ENCODE measurements at regions not wholly inside any gene's neighbourhood (a gene's known extent, or its start where the extent isn't known, plus 50 kb on each side); places are given as distances from the start of the nearest gene placed in this dataset.

DNA sequence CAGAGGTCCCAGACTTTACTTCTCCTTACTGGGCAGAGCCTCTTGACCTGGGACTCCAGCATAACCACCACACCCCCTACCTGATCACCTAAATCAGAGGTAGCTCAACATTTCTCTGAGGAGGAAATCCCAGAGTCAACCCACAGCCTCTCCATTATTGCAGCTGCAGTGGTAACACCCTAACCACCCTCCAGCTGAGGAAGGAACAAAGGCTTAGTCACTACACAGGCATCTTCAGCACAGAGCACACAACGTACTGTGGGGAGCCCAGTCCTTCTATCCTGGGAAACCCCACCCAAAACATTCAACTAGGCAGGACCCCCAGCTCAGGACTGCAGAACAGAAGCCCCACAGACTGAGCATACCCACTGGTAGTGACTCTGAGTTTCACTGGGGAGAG, 824.7 kb upstream of the SLITRK5 start:
- H3K4me3 Mint-ChIP-seq = no peak overlapping the region
- H3K4me1 Mint-ChIP-seq = no peaks in the 10 kb centered on the region
- H3K36me3 Mint-ChIP-seq = no peaks in the 10 kb centered on the region
- CTCF ChIA-PET = no interaction called here
- H3K27ac Mint-ChIP-seq = no peak overlapping the region
- H3K9me3 Mint-ChIP-seq = peaks cover 3% of the 10 kb centered on the region
- no peaks in the 10 kb centered on the region for H3K27me3 Mint-ChIP-seq
- DNase-seq = no peak

DNA sequence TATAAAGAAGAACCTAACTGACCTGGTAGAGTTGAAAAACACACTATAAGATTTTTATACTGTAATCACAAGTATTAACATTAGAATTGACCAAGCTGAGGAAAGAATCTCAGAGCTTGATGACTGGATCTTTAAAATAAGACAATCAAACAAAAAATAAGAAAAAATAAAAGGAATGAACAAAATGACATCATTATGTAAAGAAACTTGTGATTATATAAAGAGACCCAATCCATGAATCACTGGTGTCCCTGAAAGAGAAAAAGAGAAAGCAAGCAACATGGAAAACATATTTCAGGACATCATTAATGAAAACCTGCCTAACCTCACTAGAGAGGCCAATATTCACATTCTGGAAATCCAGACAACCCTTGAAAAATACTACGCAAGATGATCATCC, 822.5 kb upstream of the SLITRK5 start:
- no peaks in the 10 kb centered on the region for H3K27me3 Mint-ChIP-seq
- no peak overlapping the region for H3K27ac Mint-ChIP-seq
- H3K4me3 Mint-ChIP-seq = no peak overlapping the region
- H3K4me1 Mint-ChIP-seq = no peaks in the 10 kb centered on the region
- CTCF ChIA-PET = no interaction called here
- peaks cover 3% of the 10 kb centered on the region for H3K9me3 Mint-ChIP-seq
- no peaks in the 10 kb centered on the region for H3K36me3 Mint-ChIP-seq
- no peak for DNase-seq

DNA sequence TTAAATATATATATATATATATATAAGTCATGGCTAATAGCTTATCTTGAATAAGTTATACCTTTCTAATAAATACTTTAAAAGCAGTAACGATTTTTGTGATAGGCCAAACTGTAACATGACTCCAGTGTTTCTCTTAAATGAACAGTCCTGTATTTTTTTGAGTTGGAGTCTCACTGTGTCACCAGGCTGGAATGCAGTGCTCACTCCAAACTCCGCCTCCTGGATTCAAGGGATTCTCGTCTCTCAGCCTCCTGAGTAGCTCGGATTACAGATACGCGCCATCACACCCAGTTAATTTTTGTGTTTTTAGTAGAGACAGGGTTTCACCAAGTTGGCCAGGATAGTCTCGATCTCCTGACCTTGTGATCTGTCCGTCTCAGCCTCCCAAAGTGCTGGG, 814.2 kb upstream of the SLITRK5 start:
- no peak for DNase-seq
- no peak overlapping the region for H3K27ac Mint-ChIP-seq
- H3K27me3 Mint-ChIP-seq = no peaks in the 10 kb centered on the region
- CTCF ChIA-PET = no interaction called here
- no peaks in the 10 kb centered on the region for H3K36me3 Mint-ChIP-seq
- H3K9me3 Mint-ChIP-seq = no peaks in the 10 kb centered on the region
- H3K4me3 Mint-ChIP-seq = no peak overlapping the region
- H3K4me1 Mint-ChIP-seq = no peaks in the 10 kb centered on the region

DNA sequence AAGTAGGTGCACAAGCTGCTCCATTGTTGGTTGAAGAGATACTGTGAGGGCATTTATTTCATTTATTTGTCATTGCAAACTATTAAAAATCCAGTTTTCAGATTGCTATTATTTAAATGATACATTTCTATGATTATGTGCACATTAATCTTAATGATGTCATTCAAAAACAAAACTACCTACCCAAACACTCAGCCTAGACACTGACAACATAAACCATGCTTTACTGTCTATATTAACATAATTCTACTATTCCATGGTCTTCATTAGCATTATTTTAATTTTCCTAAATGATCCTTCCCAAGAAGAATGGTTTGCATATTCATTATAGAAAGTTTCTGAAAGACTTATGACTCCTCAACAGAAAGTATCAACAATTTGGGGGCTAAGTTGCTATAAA, 813.0 kb upstream of the SLITRK5 start:
- H3K27ac Mint-ChIP-seq = no peak overlapping the region
- no peak overlapping the region for H3K4me3 Mint-ChIP-seq
- no peaks in the 10 kb centered on the region for H3K36me3 Mint-ChIP-seq
- DNase-seq = no peak
- peaks cover 1% of the 10 kb centered on the region for H3K9me3 Mint-ChIP-seq
- CTCF ChIA-PET = no interaction called here
- no peaks in the 10 kb centered on the region for H3K4me1 Mint-ChIP-seq
- no peaks in the 10 kb centered on the region for H3K27me3 Mint-ChIP-seq

DNA sequence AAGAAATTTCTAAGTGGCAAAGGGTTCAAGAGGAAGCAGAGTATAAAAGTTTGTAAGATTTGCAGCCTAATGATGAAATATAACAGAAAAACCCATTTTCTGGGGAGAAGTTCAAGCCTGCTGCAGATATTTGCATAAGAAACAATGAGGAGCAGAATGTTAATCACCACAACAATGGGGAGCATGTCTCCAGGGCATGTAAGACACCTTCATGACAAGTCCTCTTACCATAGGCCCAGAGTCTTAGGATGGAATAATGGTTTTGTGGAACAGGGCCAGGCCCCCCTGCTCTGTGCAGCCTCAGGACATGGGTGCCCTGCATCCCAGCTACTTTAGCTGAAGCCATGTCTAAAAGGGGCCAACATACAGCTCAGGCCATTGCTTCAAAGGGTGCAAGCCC, 809.0 kb upstream of the SLITRK5 start:
- no peak overlapping the region for H3K4me3 Mint-ChIP-seq
- DNase-seq = no peak
- CTCF ChIA-PET = no interaction called here
- no peaks in the 10 kb centered on the region for H3K4me1 Mint-ChIP-seq
- no peaks in the 10 kb centered on the region for H3K27me3 Mint-ChIP-seq
- H3K9me3 Mint-ChIP-seq = peaks cover 4% of the 10 kb centered on the region
- no peaks in the 10 kb centered on the region for H3K36me3 Mint-ChIP-seq
- H3K27ac Mint-ChIP-seq = no peak overlapping the region

DNA sequence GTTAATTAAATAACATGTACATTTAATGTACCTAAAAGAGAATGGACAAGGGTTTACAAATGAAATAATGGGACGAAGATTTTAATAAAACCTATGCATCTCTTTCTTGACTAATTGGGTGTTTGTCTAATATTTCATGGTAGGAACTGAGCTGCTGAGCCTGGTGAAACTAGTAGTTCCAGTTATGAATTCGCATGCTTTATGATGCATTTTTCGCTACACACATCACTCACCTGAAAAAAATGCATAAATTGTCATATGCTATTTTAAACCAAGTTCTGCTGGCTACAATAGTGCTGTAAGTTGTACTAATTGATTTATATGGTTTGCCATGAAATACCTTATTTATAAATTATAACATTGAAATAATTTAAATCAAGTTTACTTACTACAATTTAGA, 806.8 kb upstream of the SLITRK5 start:
- peaks cover 4% of the 10 kb centered on the region for H3K9me3 Mint-ChIP-seq
- CTCF ChIA-PET = no interaction called here
- H3K36me3 Mint-ChIP-seq = no peaks in the 10 kb centered on the region
- H3K4me1 Mint-ChIP-seq = no peaks in the 10 kb centered on the region
- no peak overlapping the region for H3K4me3 Mint-ChIP-seq
- no peak overlapping the region for H3K27ac Mint-ChIP-seq
- DNase-seq = no peak
- no peaks in the 10 kb centered on the region for H3K27me3 Mint-ChIP-seq

DNA sequence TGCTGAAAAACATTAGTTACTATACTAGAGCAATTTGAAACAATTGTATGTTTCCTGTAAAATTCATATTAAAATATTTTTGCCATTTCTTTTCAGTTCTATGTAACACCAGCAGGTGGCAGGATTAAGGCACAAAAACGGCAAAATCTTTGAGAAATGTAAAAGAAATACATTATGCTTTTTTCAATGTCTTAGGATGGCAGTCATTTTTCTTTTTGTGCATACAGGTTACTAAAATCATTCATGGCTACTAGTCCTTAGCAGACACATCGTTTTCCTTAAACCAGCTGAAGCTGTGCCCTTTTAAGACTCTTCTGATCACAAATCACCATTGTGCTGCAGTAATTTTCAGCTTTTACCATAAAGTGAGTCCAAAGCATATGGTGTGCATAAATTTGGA, 800.7 kb upstream of the SLITRK5 start:
- no peaks in the 10 kb centered on the region for H3K27me3 Mint-ChIP-seq
- CTCF ChIA-PET = interaction anchor here (0.7 to 1.2 kb wide), 3 partner anchors 10 to 404 kb away, joined by 3 to 5 read pairs (median 3); no protein-coding TSS in a partner anchor

DNA sequence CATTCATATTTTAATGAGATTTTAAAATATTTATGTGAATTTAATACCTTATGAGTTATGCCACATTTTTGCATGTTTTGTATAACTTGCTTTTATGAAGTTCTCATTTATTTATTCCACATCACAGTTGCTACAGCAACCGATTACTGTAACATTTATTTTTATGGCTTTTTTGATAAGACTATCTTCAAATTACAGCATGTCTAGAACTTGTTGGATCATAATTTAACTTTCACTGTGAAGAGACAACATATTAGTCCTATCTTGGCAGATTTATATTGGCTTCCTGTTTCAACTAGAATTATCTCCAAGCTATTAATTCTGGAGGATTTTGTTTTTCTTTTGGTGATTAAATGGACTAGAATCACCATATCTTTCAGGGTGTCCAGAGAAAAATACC, 793.7 kb upstream of the SLITRK5 start:
- no peak for DNase-seq
- Mint-ChIP-seq H3K9me3 (no peaks in the 10 kb centered on the region), H3K27me3 (no peaks in the 10 kb centered on the region), H3K4me1 (no peaks in the 10 kb centered on the region), H3K27ac (no peak overlapping the region), H3K36me3 (no peaks in the 10 kb centered on the region), H3K4me3 (no peak overlapping the region)
- CTCF ChIA-PET = interaction anchor here (0.6 kb wide), 1 partner anchor 927 kb away, joined by 3 read pairs; no protein-coding TSS in a partner anchor

More for the DNA sequence above, 800.7 kb upstream of the SLITRK5 start:
- Mint-ChIP-seq H3K4me3 (no peak overlapping the region), H3K9me3 (no peaks in the 10 kb centered on the region), H3K27ac (no peak overlapping the region), H3K36me3 (no peaks in the 10 kb centered on the region), H3K4me1 (no peaks in the 10 kb centered on the region)
- DNase-seq = no peak

DNA sequence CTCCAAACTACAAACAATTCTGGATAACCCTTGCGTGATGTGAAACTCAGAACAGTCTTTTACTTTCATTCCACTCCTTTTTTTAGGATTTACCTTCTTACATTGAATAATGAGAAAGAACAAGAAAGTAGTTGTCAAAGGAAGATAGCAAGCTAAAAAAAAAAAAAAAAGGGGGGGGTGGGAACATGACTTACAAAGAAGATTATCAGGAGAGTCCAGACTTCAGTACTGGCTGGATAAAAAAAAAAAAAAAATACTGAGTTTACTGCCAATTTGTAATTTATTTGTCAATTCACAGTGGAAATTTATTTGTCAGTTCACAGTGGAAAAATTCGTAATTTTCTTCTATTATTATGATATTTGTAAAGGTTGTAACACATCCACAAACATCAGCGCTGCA, 792.4 kb upstream of the SLITRK5 start:
- CTCF ChIA-PET = no interaction called here
- Mint-ChIP-seq H3K4me1 (no peaks in the 10 kb centered on the region), H3K4me3 (no peak overlapping the region)

DNA sequence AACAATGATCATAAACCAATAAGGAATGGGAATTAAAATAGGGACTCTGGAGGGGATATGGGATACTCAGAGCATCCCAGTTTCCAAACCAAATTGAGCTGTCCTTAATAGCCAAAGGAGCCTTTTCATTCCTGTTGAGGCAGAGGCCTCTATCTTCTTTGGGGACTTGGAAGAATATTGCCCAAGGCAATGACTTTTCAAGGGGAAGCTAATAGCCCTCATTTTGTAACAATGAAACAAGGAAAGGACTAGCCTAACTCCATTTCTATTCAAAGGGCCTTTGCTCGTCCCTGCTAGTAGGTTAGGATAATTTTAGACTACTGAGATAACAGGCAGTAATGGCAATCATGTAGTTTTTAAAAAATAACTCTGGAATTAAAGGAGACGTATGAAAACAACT, 789.8 kb upstream of the SLITRK5 start:
- H3K4me1 Mint-ChIP-seq = no peaks in the 10 kb centered on the region
- CTCF ChIA-PET = interaction anchor here (1.1 kb wide), 1 partner anchor 11 kb away, joined by 3 read pairs; no protein-coding TSS in a partner anchor

More for the DNA sequence above, 792.4 kb upstream of the SLITRK5 start:
- H3K27ac Mint-ChIP-seq = no peak overlapping the region
- H3K36me3 Mint-ChIP-seq = no peaks in the 10 kb centered on the region
- no peaks in the 10 kb centered on the region for H3K27me3 Mint-ChIP-seq
- DNase-seq = no peak
- no peaks in the 10 kb centered on the region for H3K9me3 Mint-ChIP-seq

DNA sequence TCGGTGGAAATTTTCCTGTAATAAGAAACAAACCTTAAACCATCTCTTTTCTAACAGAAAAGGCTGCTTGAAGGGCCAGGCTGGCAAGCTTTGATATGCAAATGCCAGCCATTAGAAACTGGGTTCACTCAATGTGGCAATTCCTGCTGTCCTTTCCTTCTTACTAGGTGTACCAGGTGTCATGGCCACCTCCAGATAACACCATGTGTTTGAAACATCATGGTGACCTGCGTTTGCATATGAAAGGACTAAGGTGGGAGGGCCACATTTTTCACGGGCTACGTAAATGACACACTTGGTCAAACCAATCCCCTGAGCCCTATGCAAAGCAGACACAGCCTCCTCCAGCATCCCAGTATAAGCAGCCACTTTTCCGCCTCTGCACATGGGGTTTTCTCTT, 789.1 kb upstream of the SLITRK5 start:
- no peak for DNase-seq
- H3K27ac Mint-ChIP-seq = no peak overlapping the region
- no peaks in the 10 kb centered on the region for H3K4me1 Mint-ChIP-seq
- no peaks in the 10 kb centered on the region for H3K9me3 Mint-ChIP-seq
- CTCF ChIA-PET = no interaction called here
- no peaks in the 10 kb centered on the region for H3K27me3 Mint-ChIP-seq
- no peak overlapping the region for H3K4me3 Mint-ChIP-seq
- H3K36me3 Mint-ChIP-seq = no peaks in the 10 kb centered on the region

More for the DNA sequence above, 789.8 kb upstream of the SLITRK5 start:
- Mint-ChIP-seq H3K4me3 (no peak overlapping the region), H3K36me3 (no peaks in the 10 kb centered on the region), H3K27me3 (no peaks in the 10 kb centered on the region), H3K27ac (no peak overlapping the region), H3K9me3 (no peaks in the 10 kb centered on the region)
- DNase-seq = no peak

DNA sequence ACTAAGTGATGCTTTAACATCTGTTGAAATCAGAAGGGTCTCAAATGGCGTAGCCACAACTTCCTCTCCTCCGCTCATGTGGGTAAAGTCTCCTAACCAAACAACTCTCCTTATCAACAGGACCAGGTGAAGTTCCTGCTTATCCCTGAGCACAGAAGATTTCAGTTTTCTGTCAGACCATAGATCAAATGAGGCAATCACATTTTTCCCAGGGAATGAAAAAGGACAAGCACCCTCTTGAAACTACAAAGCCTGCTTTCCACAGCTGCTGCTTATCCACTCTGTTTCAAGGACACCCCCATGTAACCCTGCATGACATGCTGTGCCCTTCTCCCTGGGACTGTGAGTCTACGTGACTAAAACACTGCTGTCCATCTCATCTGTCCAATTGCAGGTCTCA, 788.3 kb upstream of the SLITRK5 start:
- H3K4me1 Mint-ChIP-seq = no peaks in the 10 kb centered on the region
- no peak for DNase-seq
- H3K4me3 Mint-ChIP-seq = no peak overlapping the region
- CTCF ChIA-PET = no interaction called here
- peaks cover 2% of the 10 kb centered on the region for H3K9me3 Mint-ChIP-seq
- no peak overlapping the region for H3K27ac Mint-ChIP-seq
- no peaks in the 10 kb centered on the region for H3K36me3 Mint-ChIP-seq
- no peaks in the 10 kb centered on the region for H3K27me3 Mint-ChIP-seq

DNA sequence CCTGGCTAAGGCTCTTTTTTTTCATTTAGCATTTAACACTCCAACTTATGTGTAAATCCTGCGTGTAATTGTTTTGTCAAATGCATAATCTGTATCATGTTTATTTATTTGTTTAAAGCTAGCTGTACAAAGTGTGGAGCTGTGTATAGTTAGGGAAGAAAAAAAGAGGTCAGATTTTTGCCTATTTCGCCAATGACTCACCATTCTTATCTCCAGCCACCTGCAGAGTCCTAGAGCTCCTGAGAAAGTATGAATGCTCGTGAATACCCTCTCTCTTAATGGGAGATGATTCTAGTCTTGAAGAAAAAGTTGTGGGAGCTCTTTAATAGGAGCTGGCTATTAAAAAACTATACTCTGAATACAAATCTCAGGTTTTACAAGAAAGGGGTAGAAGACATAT, 778.8 kb upstream of the SLITRK5 start:
- no peaks in the 10 kb centered on the region for H3K36me3 Mint-ChIP-seq
- no peak overlapping the region for H3K4me3 Mint-ChIP-seq
- H3K27ac Mint-ChIP-seq = no peak overlapping the region
- H3K27me3 Mint-ChIP-seq = no peaks in the 10 kb centered on the region
- no peak for DNase-seq
- H3K4me1 Mint-ChIP-seq = no peaks in the 10 kb centered on the region
- CTCF ChIA-PET = no interaction called here
- peaks cover 9% of the 10 kb centered on the region for H3K9me3 Mint-ChIP-seq

DNA sequence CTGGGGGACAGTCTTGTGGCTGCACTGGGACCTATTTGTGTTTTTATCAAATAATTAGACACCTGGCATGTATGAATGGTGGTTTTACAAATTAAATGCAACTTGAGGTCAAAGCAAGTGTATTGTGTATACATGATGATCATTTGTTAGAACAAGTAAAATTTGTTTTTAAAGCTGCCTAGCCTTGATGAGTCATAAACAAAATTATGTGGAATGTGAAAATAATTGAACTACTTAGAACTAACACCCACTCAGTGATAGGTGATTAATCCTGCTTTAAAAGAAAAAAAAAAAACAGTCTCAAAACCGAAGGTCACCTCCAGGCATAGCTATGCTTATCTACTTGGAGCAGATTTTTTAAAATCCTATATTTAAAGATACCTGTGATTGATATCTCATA, 770.3 kb upstream of the SLITRK5 start:
- Mint-ChIP-seq H3K4me1 (no peaks in the 10 kb centered on the region), H3K27me3 (no peaks in the 10 kb centered on the region), H3K9me3 (peaks cover 4% of the 10 kb centered on the region), H3K27ac (no peak overlapping the region), H3K4me3 (no peak overlapping the region), H3K36me3 (no peaks in the 10 kb centered on the region)
- no peak for DNase-seq
- CTCF ChIA-PET = no interaction called here

DNA sequence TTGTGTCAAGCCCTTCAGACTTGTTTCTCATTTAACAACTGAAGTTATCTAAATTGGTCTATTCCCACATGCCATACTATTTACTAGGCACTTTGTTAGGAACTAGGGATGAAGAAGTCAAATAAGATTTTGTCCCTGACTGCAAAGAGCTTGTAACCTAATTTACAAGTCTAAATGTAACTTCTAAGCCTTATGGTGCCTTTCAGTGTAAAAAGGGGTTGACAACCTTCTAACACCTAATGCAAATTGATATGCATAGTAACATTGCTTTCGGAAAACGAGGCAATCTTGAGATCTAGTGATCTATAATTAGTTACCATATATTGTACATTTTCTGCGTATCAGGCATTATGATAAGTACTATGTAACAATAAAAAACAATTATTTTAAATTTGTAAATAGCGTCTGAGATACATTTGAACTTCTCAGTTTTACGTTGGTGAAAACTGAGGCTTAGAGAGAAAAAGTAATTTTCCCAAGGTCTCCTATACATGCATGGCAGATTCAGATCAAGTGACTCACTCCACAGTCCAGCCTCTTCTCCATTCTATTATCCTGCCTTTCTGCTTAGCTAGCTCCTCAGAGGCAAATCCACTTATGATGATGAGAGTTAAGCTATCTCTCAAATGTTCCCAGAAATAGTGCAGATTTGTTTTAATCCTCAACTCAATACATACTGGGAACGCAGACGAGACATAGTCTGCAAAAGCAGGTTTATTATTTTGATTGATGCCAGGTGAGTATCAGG, 764.9 kb upstream of the SLITRK5 start:
- no peak for DNase-seq
- no peak overlapping the region for H3K4me3 Mint-ChIP-seq
- no peaks in the 10 kb centered on the region for H3K9me3 Mint-ChIP-seq
- no peaks in the 10 kb centered on the region for H3K27me3 Mint-ChIP-seq
- H3K36me3 Mint-ChIP-seq = no peaks in the 10 kb centered on the region
- no peaks in the 10 kb centered on the region for H3K4me1 Mint-ChIP-seq
- H3K27ac Mint-ChIP-seq = no peak overlapping the region
- CTCF ChIA-PET = no interaction called here

DNA sequence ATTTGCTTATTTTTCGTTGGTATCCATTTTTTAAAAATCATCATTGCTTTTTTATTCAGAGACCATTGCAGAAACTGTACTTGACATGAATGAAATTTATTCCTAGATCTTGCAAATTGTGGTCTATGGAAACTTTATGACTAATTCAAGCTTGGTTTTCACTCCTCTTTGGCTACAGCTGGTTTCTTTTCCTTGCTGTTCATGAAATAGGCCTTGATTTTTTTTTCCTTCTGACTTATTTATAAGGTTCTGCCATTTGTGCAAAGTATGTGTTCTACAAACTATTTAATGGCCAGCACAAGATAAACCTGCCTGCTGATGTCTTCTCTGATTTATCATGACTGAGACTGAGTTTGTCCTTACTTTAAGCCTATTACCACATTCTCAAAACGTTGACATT, 764.0 kb upstream of the SLITRK5 start:
- Mint-ChIP-seq H3K36me3 (no peaks in the 10 kb centered on the region), H3K4me1 (no peaks in the 10 kb centered on the region), H3K9me3 (no peaks in the 10 kb centered on the region), H3K27ac (no peak overlapping the region), H3K4me3 (no peak overlapping the region), H3K27me3 (no peaks in the 10 kb centered on the region)
- CTCF ChIA-PET = no interaction called here
- DNase-seq = no peak
